SK-N-MC (cell line): ENCODE measurements at regions not wholly inside any gene's neighbourhood (a gene's known extent, or its start where the extent isn't known, plus 50 kb on each side); places are given as distances from the start of the nearest gene placed in this dataset.

Source experiments
- EZH2 ChIP-seq: fragments of 200-600 bp; sonication (generic); IDR thresholded peaks from one replicate; pipeline ENCODE4 v1.6.1; 2017; ENCODE audit warnings: antibody characterized with exemption
- POLR2AphosphoS5 ChIP-seq: IDR thresholded peaks from 2 replicates; pipeline ENCODE4 v1.6.1; 2012; ENCODE audit warnings: mild to moderate bottlenecking, low read depth, low read length, borderline replicate concordance

DNA sequence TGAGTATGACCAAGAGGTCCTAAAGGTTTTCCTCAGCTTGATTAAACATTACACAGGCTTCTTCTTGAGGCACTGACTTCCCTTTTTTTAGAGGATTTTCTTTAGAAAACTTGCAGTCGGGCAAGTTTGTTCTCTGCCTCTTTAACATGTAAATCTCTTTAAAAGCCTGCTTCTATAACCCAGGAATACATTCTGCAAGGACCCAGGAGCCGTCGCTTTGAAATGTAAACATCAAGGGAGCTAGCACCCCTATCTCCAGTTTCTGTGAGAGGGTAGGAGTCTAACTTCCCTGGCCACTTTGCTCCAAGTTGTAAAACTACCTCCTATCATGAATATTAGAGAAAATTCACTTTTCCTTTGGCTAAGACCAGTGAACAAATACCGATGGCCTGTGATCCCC lies 201.5 kb upstream of the CPHXL start:
- TF ChIP-seq POLR2AphosphoS5 = no peak
- TF ChIP-seq EZH2 = no peak
